ENCODE measurements at regions not wholly inside any gene's neighbourhood (a gene's known extent, or its start where the extent isn't known, plus 50 kb on each side); places are given as distances from the start of the nearest gene placed in this dataset.

- in situ Hi-C loops (cut with HindIII; ENCODE audit: low sequenced_read_pairs): no loop called here
Observed at GRCh38 chr9:117494401-117495090, 79.7 kb upstream of the ASTN2 start.

DNA sequence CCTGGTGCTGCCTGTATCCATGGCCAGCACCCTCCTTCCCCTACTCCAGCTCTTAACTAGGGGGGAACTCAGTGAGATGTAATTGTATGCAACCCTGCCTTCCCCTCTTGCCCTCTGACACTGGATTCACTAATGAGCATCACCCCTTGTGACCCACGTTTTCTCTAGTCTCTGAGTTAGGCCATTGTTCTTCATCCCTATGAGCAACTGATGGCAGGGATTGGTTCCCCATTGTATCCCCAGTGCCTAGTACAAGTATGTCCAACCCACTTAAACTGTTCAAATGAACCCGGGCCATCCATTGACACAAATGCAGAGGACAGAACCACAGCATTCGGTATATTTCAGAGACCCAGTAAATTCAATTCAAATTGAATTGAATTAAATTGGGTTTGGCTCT, 77.6 kb upstream of the ASTN2 start:
- H3K4me3 ChIP-seq (ENCODE audit: low read depth, low read length): no peak overlapping the region
- TF ChIP-seq CTCF (IDR thresholded peaks at IDR 0.05; ENCODE audit: low read depth, low read length, missing control alignments): no peak
- no peak for DNase-seq (ENCODE audit: low read depth)
- in situ Hi-C loops (cut with HindIII; ENCODE audit: low sequenced_read_pairs): no loop called here

More at GRCh38 chr9:117494401-117495090, 79.7 kb upstream of the ASTN2 start:
- no peak for DNase-seq (ENCODE audit: low read depth)
- TF ChIP-seq CTCF (IDR thresholded peaks at IDR 0.05; ENCODE audit: low read depth, low read length, missing control alignments): no peak
- no peak overlapping the region for H3K4me3 ChIP-seq (ENCODE audit: low read depth, low read length)

DNA sequence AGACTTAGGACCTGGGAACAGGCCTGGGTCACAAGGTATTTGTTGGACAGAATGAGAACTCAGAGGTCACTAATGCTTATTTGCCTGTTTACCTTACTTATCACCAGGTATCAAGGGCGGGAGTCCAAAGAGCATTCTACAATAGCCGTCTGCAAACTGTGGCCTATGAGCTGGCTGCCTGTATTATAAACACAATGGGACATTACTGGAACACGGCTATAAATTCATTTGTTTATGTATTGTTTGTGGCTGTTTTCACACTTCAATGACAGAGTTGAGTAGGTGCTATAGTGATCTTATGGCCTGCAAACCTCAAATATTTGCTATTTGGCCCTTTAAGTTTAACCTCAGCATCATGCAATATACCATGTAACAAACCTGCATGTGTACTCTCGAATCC, 76.6 kb upstream of the ASTN2 start:
- TF ChIP-seq CTCF (IDR thresholded peaks at IDR 0.05; ENCODE audit: low read depth, low read length, missing control alignments): no peak
- H3K4me3 ChIP-seq (ENCODE audit: low read depth, low read length): no peak overlapping the region
- in situ Hi-C loops (cut with HindIII; ENCODE audit: low sequenced_read_pairs): no loop called here
- no peak for DNase-seq (ENCODE audit: low read depth)

DNA sequence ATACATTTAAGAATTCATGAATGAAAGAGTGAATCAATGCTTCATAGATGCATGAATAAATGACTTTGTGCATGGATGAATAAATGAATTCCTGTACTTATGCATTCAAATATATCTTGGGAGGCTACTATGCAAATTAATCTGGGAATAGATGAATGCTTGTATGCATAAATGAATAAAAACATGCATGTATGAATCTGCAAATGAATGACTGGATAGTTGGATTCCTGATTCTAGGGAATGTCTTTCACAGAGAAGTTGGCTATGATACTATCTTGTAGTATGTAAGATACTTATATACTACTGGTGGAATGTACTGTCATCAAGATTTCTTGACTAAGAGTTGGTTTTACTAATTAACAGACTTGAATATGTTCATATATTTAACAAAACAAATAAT, 75.3 kb upstream of the ASTN2 start:
- H3K4me3 ChIP-seq (ENCODE audit: low read depth, low read length): no peak overlapping the region
- in situ Hi-C loops (cut with HindIII; ENCODE audit: low sequenced_read_pairs): no loop called here
- DNase-seq (ENCODE audit: low read depth): no peak
- TF ChIP-seq CTCF (IDR thresholded peaks at IDR 0.05; ENCODE audit: low read depth, low read length, missing control alignments): no peak

DNA sequence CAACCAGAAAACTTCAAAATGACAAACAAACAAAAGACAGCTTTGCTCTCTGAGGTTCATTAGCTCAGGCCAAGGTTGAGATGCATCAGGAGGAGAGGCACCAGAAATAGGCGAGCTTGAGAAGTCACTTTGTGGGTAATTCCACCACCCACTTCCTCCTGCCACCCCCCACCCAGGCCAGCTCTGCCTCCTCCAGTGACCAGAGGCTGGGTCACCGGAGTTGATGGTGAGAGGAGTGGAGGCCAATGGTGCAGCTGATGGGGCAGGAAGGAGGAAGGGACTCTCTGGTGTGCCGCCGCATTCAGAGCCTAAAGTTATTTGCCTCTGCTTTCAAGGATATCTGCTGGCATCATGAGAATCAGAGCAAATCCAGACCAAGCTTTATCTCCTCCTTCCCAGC, 73.8 kb upstream of the ASTN2 start:
- DNase-seq (ENCODE audit: low read depth): no peak
- no peak overlapping the region for H3K4me3 ChIP-seq (ENCODE audit: low read depth, low read length)
- in situ Hi-C loops (cut with HindIII; ENCODE audit: low sequenced_read_pairs): no loop called here
- no peak for TF ChIP-seq CTCF (IDR thresholded peaks at IDR 0.05; ENCODE audit: low read depth, low read length, missing control alignments)

DNA sequence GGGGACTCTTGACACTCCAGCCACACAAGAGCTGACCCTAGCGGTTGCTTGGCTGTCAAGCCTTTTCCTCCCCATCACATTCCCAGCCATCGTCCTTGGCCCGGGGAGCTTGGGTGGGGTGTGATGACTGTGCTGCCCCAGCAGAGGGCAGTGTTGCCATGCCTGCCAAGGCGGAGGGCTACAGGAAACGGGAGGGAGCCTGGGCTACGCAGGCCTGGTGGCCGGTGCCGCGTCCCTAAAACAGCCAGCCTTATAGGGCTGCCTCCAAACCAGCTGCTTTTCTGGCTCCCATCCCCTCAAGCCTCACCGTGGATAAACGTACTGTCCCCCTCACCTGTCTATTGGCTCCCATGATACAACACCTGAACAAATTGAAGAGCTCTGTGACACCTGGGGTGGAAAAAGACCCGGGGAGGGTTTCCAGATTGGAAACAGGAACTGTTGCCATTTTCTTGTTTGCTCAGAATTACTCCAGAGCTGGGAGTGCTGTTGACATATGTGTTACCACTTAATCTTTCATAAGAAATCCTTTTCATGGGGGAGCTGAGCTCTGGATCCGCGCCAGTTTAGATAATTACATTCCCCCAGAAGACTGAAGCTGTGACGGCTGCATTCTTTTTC, 72.8 kb upstream of the ASTN2 start:
- H3K4me3 ChIP-seq (ENCODE audit: low read depth, low read length): no peak overlapping the region
- in situ Hi-C loops (cut with HindIII; ENCODE audit: low sequenced_read_pairs): no loop called here
- DNase-seq (ENCODE audit: low read depth): peak; percentile 28
- TF ChIP-seq CTCF (IDR thresholded peaks at IDR 0.05; ENCODE audit: low read depth, low read length, missing control alignments): peak; percentile 99

Data from astrocyte of the cerebellum (primary cell).